DND-41 (cell line): ENCODE measurements at regions not wholly inside any gene's neighbourhood (a gene's known extent, or its start where the extent isn't known, plus 50 kb on each side); places are given as distances from the start of the nearest gene placed in this dataset.

Experiments
- CTCF ChIP-seq: IDR thresholded peaks from 2 replicates; pipeline ENCODE4 v1.5.1; 2012; ENCODE audit warnings: borderline replicate concordance, low read length, moderate library complexity, mild to moderate bottlenecking; ENCODE audit not compliant: poor library complexity, severe bottlenecking; ENCODE audit errors: extremely low read depth
- EZH2 ChIP-seq: IDR thresholded peaks from 3 replicates; pipeline ENCODE4 v1.6.1; 2012; ENCODE audit warnings: borderline replicate concordance, low read depth, mild to moderate bottlenecking, moderate library complexity, low read length, inconsistent platforms; ENCODE audit not compliant: severe bottlenecking

GRCh38 chr1:215022741-215023141 is 59.8 kb upstream of the KCNK2 start:
- TF ChIP-seq CTCF (no peak), EZH2 (no peak)
